ENCODE measurements at regions not wholly inside any gene's neighbourhood (a gene's known extent, or its start where the extent isn't known, plus 50 kb on each side); places are given as distances from the start of the nearest gene placed in this dataset.

GRCh38 chr20:52806918-52807317 is 165.2 kb upstream of the TSHZ2 start:
- no peak overlapping the region for H3K27ac Mint-ChIP-seq
- no peaks in the 10 kb centered on the region for H3K9me3 ChIP-seq (ENCODE audit: control insufficient read depth in 1 of 2, low read length in 2 of 2)
- POLR2A ChIA-PET (ENCODE audit: partially characterized antibody): no interaction called here
- no peak overlapping the region for H3K27ac ChIP-seq (ENCODE audit: low read depth, low read length)
- H3K4me1 ChIP-seq (ENCODE audit: insufficient read depth, low read length): no peaks in the 10 kb centered on the region
- no peak for DNase-seq
- no peaks in the 10 kb centered on the region for H3K9me3 Mint-ChIP-seq
- H3K4me1 Mint-ChIP-seq: no peaks in the 10 kb centered on the region
- H3K36me3 ChIP-seq (ENCODE audit: insufficient read depth, low read length): no peaks in the 10 kb centered on the region
- intact Hi-C loops (cut with micrococcal nuclease): no loop called here
- H3K4me3 ChIP-seq (ENCODE audit: low read length in 2 of 2): no peak overlapping the region
- H3K27me3 Mint-ChIP-seq: peaks cover 3 to 19% of the 10 kb centered on the region in 2 donors
- CTCF ChIA-PET (ENCODE audit: partially characterized antibody): interaction anchor here (0.7 kb wide), 1 partner anchor 21 kb away, joined by 3 read pairs; no protein-coding TSS in a partner anchor
- no peaks in the 10 kb centered on the region for H3K27me3 ChIP-seq (ENCODE audit: insufficient read depth, low read length)
- no peak overlapping the region for H3K4me3 Mint-ChIP-seq
- no peaks in the 10 kb centered on the region for H3K36me3 Mint-ChIP-seq

- H3K36me3 Mint-ChIP-seq: no peaks in the 10 kb centered on the region
- CTCF ChIA-PET (ENCODE audit: partially characterized antibody): no interaction called here
- no peaks in the 10 kb centered on the region for H3K9me3 ChIP-seq (ENCODE audit: control insufficient read depth in 1 of 2, low read length in 2 of 2)
- H3K4me3 Mint-ChIP-seq: no peak overlapping the region
- H3K27ac ChIP-seq (ENCODE audit: low read depth, low read length): no peak overlapping the region
- H3K27me3 Mint-ChIP-seq: peaks cover 3 to 16% of the 10 kb centered on the region in 2 donors
- POLR2A ChIA-PET (ENCODE audit: partially characterized antibody): no interaction called here
- no peak overlapping the region for H3K4me3 ChIP-seq (ENCODE audit: low read length in 2 of 2)
- H3K36me3 ChIP-seq (ENCODE audit: insufficient read depth, low read length): no peaks in the 10 kb centered on the region
- H3K9me3 Mint-ChIP-seq: no peaks in the 10 kb centered on the region
- H3K27me3 ChIP-seq (ENCODE audit: insufficient read depth, low read length): no peaks in the 10 kb centered on the region
- H3K4me1 ChIP-seq (ENCODE audit: insufficient read depth, low read length): no peaks in the 10 kb centered on the region
- no peak overlapping the region for H3K27ac Mint-ChIP-seq
- H3K4me1 Mint-ChIP-seq: no peaks in the 10 kb centered on the region
- intact Hi-C loops (cut with micrococcal nuclease): no loop called here
- no peak for DNase-seq
These were observed 166.3 kb upstream of the TSHZ2 start for GRCh38 chr20:52805843-52806242.

GRCh38 chr20:52805296-52805571 is 166.9 kb upstream of the TSHZ2 start:
- intact Hi-C loops (cut with micrococcal nuclease): no loop called here
- POLR2A ChIA-PET (ENCODE audit: partially characterized antibody): no interaction called here

DNA sequence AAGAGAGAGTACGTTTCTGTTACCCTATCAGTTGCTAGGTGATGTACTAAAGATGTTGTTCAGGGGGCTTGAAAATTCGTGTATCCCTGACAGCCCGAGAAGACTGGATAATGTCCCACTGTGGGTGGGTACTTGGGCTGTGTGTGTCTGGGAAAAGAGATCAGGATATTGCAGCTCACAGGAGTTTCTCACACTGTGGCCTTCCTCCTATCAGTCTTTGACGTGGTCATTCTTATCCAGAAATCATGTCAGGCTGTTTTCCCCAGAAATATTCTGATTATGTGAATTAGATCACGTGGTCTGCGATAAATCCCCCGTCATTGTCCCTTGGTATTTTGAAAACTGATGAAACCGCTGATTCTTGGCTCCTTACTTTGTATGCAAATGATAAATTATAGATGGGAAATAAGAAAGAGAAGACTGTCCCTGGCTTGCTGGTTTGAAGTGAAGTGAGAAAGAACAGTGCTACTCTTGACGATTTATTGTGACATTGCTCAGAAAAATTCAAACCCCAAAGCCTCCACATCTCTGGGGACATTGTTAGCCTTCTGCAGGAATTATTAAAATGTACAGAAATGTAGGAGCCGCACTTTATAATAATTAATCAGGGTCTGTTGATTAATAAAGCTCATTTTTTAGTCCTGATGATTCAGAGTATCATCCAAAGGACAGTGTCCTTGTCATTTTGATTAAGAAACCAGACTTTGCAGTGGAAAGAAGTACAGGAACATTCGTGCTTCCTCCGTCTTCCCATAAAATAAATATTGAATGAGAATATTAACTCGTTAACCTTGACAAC is 167.5 kb upstream of the TSHZ2 start:
- no peak for DNase-seq
- H3K36me3 ChIP-seq (ENCODE audit: insufficient read depth, low read length): no peaks in the 10 kb centered on the region
- no peaks in the 10 kb centered on the region for H3K4me1 ChIP-seq (ENCODE audit: insufficient read depth, low read length)
- no peaks in the 10 kb centered on the region for H3K9me3 ChIP-seq (ENCODE audit: control insufficient read depth in 1 of 2, low read length in 2 of 2)
- POLR2A ChIA-PET (ENCODE audit: partially characterized antibody): no interaction called here
- Mint-ChIP-seq H3K27ac (no peak overlapping the region), H3K27me3 (peaks cover 3 to 13% of the 10 kb centered on the region in 2 donors), H3K4me3 (no peak overlapping the region), H3K4me1 (no peaks in the 10 kb centered on the region), H3K9me3 (peaks cover 0 to 1% (median 0%) of the 10 kb centered on the region in 8 donors), H3K36me3 (no peaks in the 10 kb centered on the region)
- intact Hi-C loops (cut with micrococcal nuclease): no loop called here
- H3K4me3 ChIP-seq (ENCODE audit: low read length in 2 of 2): no peak overlapping the region
- CTCF ChIA-PET (ENCODE audit: partially characterized antibody): no interaction called here
- no peak overlapping the region for H3K27ac ChIP-seq (ENCODE audit: low read depth, low read length)
- no peaks in the 10 kb centered on the region for H3K27me3 ChIP-seq (ENCODE audit: insufficient read depth, low read length)

More at GRCh38 chr20:52805296-52805571, 166.9 kb upstream of the TSHZ2 start:
- no peaks in the 10 kb centered on the region for H3K36me3 Mint-ChIP-seq
- H3K4me3 ChIP-seq (ENCODE audit: low read length in 2 of 2): no peak overlapping the region
- H3K9me3 ChIP-seq (ENCODE audit: control insufficient read depth in 1 of 2, low read length in 2 of 2): no peaks in the 10 kb centered on the region
- no peaks in the 10 kb centered on the region for H3K4me1 ChIP-seq (ENCODE audit: insufficient read depth, low read length)
- no peak overlapping the region for H3K27ac Mint-ChIP-seq
- H3K27ac ChIP-seq (ENCODE audit: low read depth, low read length): no peak overlapping the region
- H3K9me3 Mint-ChIP-seq: peaks cover 0 to 1% (median 0%) of the 10 kb centered on the region in 8 donors
- no peak overlapping the region for H3K4me3 Mint-ChIP-seq
- CTCF ChIA-PET (ENCODE audit: partially characterized antibody): no interaction called here
- DNase-seq: no peak
- peaks cover 3 to 13% of the 10 kb centered on the region in 2 donors for H3K27me3 Mint-ChIP-seq
- H3K27me3 ChIP-seq (ENCODE audit: insufficient read depth, low read length): no peaks in the 10 kb centered on the region
- H3K36me3 ChIP-seq (ENCODE audit: insufficient read depth, low read length): no peaks in the 10 kb centered on the region
- H3K4me1 Mint-ChIP-seq: no peaks in the 10 kb centered on the region

DNA sequence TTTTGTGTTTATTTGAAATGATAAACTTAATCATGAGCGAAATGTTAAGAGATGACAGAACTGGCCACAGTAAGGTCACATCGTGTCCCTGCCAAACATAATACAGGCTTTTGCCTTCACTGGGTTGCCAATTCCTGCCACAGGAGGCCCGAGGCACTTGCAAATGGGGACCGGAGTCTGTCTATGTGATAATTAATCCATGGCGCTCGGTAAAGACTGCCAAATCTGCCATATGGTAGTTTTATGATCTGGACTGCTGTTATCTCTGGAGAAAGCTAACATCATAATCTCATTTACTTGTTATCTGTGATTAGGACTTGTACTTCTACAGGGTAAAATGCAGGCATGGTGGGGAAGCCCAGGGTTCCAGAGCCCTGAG is 170.5 kb upstream of the TSHZ2 start:
- CTCF ChIA-PET (ENCODE audit: partially characterized antibody): no interaction called here

DNA sequence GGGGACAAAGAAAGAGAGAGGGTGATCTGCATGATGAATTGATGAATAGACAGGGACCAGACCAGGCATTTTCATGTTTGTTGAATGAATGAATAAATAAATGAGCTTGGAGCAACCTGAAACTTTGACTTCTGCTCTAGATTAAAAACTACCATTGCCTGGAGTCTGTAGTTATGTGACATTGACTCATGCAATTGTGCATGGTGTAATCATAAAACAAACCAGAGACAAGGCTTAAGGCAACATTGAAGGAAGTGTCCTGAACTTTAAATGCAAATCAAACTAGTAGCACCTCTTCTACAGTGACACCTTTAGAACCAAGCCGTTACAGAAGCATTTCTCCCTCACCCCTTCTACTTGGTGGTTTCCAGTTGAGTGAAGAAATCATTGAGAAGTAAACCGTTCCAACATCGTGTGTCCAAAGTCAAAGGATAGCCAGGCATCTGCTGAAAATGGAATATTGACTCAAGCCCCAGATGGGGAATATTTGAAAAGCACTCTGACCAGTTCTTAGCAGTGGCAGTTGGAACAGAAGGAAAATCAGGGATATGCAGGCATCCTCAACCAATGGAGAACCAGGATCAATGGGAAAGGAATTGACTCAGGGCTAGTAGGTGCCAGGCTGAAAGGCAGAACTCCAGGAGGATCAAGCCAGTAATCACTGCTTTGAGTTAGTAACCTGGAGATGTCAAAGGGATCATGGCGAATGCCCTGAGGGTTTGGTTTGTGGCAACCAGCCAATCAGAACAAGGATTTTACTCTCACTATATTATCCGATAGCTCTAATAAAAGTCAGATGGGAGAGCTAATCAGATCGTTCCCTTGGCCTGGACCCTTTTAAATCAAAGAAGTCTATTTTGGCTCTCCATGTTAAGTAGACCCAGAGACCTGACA is 171.2 kb upstream of the TSHZ2 start:
- Mint-ChIP-seq H3K4me3 (no peak overlapping the region), H3K4me1 (peaks cover 0 to 1% (median 0%) of the 10 kb centered on the region in 4 donors), H3K9me3 (peaks cover 0 to 3% (median 0%) of the 10 kb centered on the region in 8 donors), H3K36me3 (no peaks in the 10 kb centered on the region), H3K27ac (no peak overlapping the region), H3K27me3 (peaks cover 0 to 4% of the 10 kb centered on the region in 2 donors)
- Histone ChIP-seq H3K9me3 (ENCODE audit: control insufficient read depth in 1 of 2, low read length in 2 of 2) (no peaks in the 10 kb centered on the region), H3K36me3 (ENCODE audit: insufficient read depth, low read length) (no peaks in the 10 kb centered on the region), H3K27me3 (ENCODE audit: insufficient read depth, low read length) (no peaks in the 10 kb centered on the region), H3K4me3 (ENCODE audit: low read length in 2 of 2) (no peak overlapping the region), H3K27ac (ENCODE audit: low read depth, low read length) (no peak overlapping the region), H3K4me1 (ENCODE audit: insufficient read depth, low read length) (no peaks in the 10 kb centered on the region)
- ChIA-PET CTCF (ENCODE audit: partially characterized antibody) (no interaction called here), POLR2A (ENCODE audit: partially characterized antibody) (no interaction called here)
- intact Hi-C loops (cut with micrococcal nuclease): no loop called here
- DNase-seq: no peak

More for the DNA sequence above, 170.5 kb upstream of the TSHZ2 start:
- DNase-seq: no peak
- Histone ChIP-seq H3K36me3 (ENCODE audit: insufficient read depth, low read length) (no peaks in the 10 kb centered on the region), H3K9me3 (ENCODE audit: control insufficient read depth in 1 of 2, low read length in 2 of 2) (no peaks in the 10 kb centered on the region), H3K4me1 (ENCODE audit: insufficient read depth, low read length) (no peaks in the 10 kb centered on the region), H3K27me3 (ENCODE audit: insufficient read depth, low read length) (no peaks in the 10 kb centered on the region), H3K27ac (ENCODE audit: low read depth, low read length) (no peak overlapping the region), H3K4me3 (ENCODE audit: low read length in 2 of 2) (no peak overlapping the region)
- peaks cover 3 to 5% of the 10 kb centered on the region in 2 donors for H3K27me3 Mint-ChIP-seq
- H3K4me3 Mint-ChIP-seq: no peak overlapping the region
- H3K9me3 Mint-ChIP-seq: peaks cover 0 to 3% (median 0%) of the 10 kb centered on the region in 8 donors
- intact Hi-C loops (cut with micrococcal nuclease): no loop called here
- POLR2A ChIA-PET (ENCODE audit: partially characterized antibody): no interaction called here
- H3K27ac Mint-ChIP-seq: no peak overlapping the region
- no peaks in the 10 kb centered on the region for H3K36me3 Mint-ChIP-seq
- H3K4me1 Mint-ChIP-seq: peaks cover 0 to 1% (median 0%) of the 10 kb centered on the region in 4 donors

DNA sequence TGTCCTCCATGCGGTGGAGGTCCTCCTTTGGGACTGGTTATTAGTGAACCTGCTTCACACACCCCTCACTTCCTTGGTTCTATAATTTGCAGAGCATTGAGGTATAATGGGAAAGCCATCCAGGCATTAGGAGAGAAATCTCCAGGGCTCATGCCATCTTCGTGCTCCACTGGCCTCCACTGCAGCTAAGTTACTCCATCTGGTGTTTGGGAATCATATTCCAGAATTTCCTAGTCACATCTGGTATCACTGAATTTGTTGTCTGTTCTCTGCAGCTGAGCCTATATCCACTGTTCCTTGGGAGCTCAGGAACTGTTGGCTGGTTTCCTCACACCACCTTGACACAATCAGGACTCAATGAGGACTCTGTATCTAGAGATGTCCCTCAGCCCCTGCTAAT is 173.0 kb upstream of the TSHZ2 start:
- Mint-ChIP-seq H3K4me1 (peaks cover 0 to 1% (median 0%) of the 10 kb centered on the region in 4 donors), H3K27ac (no peak overlapping the region)

More for the DNA sequence above, 173.0 kb upstream of the TSHZ2 start:
- peaks cover 0 to 3% (median 0%) of the 10 kb centered on the region in 8 donors for H3K9me3 Mint-ChIP-seq
- H3K4me1 ChIP-seq (ENCODE audit: insufficient read depth, low read length): no peaks in the 10 kb centered on the region
- ChIA-PET POLR2A (ENCODE audit: partially characterized antibody) (no interaction called here), CTCF (ENCODE audit: partially characterized antibody) (interaction anchor here (1.2 kb wide), 1 partner anchor 10 kb away, joined by 3 read pairs; no protein-coding TSS in a partner anchor)
- H3K27me3 ChIP-seq (ENCODE audit: insufficient read depth, low read length): no peaks in the 10 kb centered on the region
- intact Hi-C loops (cut with micrococcal nuclease): no loop called here
- H3K27ac ChIP-seq (ENCODE audit: low read depth, low read length): no peak overlapping the region
- no peaks in the 10 kb centered on the region for H3K36me3 Mint-ChIP-seq
- H3K27me3 Mint-ChIP-seq: peaks cover under 1 to 5% of the 10 kb centered on the region in 2 donors
- no peak for DNase-seq
- H3K4me3 Mint-ChIP-seq: no peak overlapping the region
- H3K9me3 ChIP-seq (ENCODE audit: control insufficient read depth in 1 of 2, low read length in 2 of 2): no peaks in the 10 kb centered on the region
- H3K36me3 ChIP-seq (ENCODE audit: insufficient read depth, low read length): no peaks in the 10 kb centered on the region
- H3K4me3 ChIP-seq (ENCODE audit: low read length in 2 of 2): no peak overlapping the region
